KOPT-K1 (cell line): ENCODE measurements at regions not wholly inside any gene's neighbourhood (a gene's known extent, or its start where the extent isn't known, plus 50 kb on each side); places are given as distances from the start of the nearest gene placed in this dataset.

ENCODE experiments used
- H3K27ac ChIP-seq: fragments of 200-600 bp; sonication (generic); 2 replicates; pipeline ENCODE4 v1.5.1; 2016; ENCODE audit warnings: antibody characterized with exemption, mild to moderate bottlenecking, low read depth, low read length; ENCODE audit not compliant: poor library complexity, severe bottlenecking
- H3K36me3 ChIP-seq: fragments of 200-600 bp; sonication (generic); 2 replicates; pipeline ENCODE4 v1.5.1; 2017; ENCODE audit warnings: antibody characterized with exemption, mild to moderate bottlenecking, low read length, moderate library complexity; ENCODE audit not compliant: insufficient read depth
- H3K9me3 ChIP-seq: fragments of 200-600 bp; sonication (generic); 2 replicates; pipeline ENCODE4 v1.5.1; 2017; ENCODE audit warnings: antibody characterized with exemption, low read length, mild to moderate bottlenecking; ENCODE audit not compliant: insufficient read depth, poor library complexity, severe bottlenecking

DNA sequence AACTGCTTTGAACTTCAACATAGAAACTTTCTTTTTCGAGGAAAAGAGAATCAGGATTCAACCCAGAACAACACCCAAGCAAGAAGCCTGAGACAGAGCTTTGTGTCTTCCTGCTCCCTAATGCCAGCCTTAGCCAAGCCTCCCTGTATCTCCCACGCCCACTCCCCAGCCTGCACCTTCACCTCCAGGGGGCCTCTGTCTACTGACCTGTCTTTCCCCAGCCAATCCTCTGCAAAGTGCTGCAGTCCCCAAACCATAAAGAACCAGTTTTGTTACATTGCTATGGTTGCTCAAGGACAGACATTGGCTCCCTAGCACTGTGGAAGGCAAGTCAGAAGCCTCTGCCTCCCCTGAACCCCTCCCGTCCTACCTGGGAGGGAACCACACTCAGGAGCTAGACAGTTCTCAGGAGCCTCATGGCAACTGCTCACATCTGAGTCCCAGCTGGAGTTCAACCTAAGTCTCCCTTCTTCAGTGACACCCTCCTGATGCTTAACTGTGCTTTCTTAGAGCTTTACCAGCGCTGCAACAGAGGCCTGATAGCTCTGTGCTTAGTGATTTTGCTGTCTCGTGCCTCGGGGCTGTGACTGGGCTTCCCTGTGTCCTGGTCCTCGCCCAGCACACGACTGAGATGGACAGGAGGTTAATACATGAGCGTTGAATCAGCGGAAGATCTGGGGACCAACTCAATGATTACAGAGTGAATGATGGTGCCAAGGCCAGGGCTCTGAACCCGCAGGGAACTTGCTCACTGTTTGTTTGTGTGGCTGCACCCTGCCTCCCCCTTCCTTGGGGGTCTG lies 101.5 kb upstream of the DUSP22 start:
- no peak overlapping the region for H3K27ac ChIP-seq
- no peaks in the 10 kb centered on the region for H3K36me3 ChIP-seq
- H3K9me3 ChIP-seq = no peaks in the 10 kb centered on the region

GRCh38 chr6:191487-192312 lies 100.6 kb upstream of the DUSP22 start:
- H3K36me3 ChIP-seq = no peaks in the 10 kb centered on the region
- H3K9me3 ChIP-seq = no peaks in the 10 kb centered on the region
- no peak overlapping the region for H3K27ac ChIP-seq

- no peaks in the 10 kb centered on the region for H3K36me3 ChIP-seq
- no peaks in the 10 kb centered on the region for H3K9me3 ChIP-seq
- H3K27ac ChIP-seq = no peak overlapping the region
These were observed 100.0 kb upstream of the DUSP22 start for GRCh38 chr6:192313-192664.

GRCh38 chr6:193180-193579 lies 99.1 kb upstream of the DUSP22 start:
- no peaks in the 10 kb centered on the region for H3K9me3 ChIP-seq
- H3K36me3 ChIP-seq = no peaks in the 10 kb centered on the region
- no peak overlapping the region for H3K27ac ChIP-seq

- H3K27ac ChIP-seq = no peak overlapping the region
- no peaks in the 10 kb centered on the region for H3K9me3 ChIP-seq
- H3K36me3 ChIP-seq = no peaks in the 10 kb centered on the region
These were observed 98.4 kb upstream of the DUSP22 start for GRCh38 chr6:193773-194310.

DNA sequence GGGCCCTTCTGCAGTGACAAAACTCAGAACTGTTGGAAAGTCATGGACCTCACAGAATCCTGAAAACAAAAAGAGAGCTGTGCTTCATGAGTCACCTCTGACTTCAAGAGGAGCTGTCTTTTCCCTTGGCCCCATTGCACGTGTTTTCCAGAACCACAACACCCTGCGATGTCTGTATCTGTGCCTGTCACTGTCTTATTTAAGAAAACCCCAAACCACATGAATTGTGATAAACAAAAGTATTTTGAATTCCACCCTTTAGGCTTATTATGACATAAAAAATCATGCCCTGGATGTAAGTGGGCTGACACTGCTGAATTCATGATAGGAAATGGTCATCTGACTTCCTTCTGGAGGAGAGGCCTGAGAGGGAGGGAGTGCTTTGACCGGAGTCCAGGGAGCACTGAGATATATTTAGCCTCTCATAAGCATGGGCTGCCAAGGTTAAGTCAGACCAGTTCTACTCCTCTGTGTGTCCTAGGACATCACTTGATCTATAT lies 96.4 kb upstream of the DUSP22 start:
- H3K9me3 ChIP-seq = no peaks in the 10 kb centered on the region
- no peaks in the 10 kb centered on the region for H3K36me3 ChIP-seq

DNA sequence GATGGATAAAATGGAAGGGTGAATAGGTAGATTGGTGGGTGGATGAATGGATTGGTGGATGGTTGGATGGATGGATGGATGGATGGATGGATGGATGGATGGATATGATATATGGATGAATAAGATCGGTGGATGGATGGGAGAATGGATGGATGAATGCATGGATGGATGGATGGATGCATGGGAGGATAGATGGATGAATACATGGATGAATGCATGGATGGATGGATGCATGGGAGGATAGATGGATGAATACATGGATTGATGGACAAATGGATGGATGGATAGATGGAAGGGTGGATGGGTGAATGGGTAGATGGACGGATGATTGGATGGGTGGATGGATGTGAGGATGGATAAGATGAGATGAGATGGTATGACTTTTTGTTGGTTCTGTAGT lies 95.7 kb upstream of the DUSP22 start:
- Histone ChIP-seq H3K27ac (no peak overlapping the region), H3K36me3 (no peaks in the 10 kb centered on the region), H3K9me3 (no peaks in the 10 kb centered on the region)

More for the DNA sequence above, 96.4 kb upstream of the DUSP22 start:
- no peak overlapping the region for H3K27ac ChIP-seq

DNA sequence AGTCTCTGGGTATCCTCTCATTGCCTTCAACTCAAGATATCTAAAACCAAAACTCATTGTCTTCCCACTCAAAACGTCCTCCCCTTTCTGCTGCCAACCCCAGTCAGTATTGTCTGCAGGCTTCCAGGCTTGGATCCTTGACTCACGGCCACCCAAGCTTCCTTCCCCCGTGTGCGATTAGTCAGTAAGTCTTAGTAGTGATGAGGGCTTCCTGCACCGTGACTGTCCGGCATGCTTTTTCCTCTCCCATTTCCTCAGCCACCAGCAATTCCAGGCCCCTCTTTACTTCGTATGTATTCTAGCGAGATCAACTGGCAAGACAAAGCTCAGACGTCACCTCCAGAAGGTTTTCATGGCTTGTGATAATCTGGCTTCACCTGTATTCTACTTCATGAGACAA lies 88.6 kb upstream of the DUSP22 start:
- H3K27ac ChIP-seq = no peak overlapping the region
- no peaks in the 10 kb centered on the region for H3K9me3 ChIP-seq
- no peaks in the 10 kb centered on the region for H3K36me3 ChIP-seq

GRCh38 chr6:206264-206663 lies 86.0 kb upstream of the DUSP22 start:
- Histone ChIP-seq H3K27ac (no peak overlapping the region), H3K9me3 (no peaks in the 10 kb centered on the region), H3K36me3 (no peaks in the 10 kb centered on the region)

GRCh38 chr6:208364-208763 lies 83.9 kb upstream of the DUSP22 start:
- peaks cover 3% of the 10 kb centered on the region for H3K9me3 ChIP-seq
- H3K36me3 ChIP-seq = no peaks in the 10 kb centered on the region
- no peak overlapping the region for H3K27ac ChIP-seq

- Histone ChIP-seq H3K9me3 (peaks cover 9% of the 10 kb centered on the region), H3K36me3 (no peaks in the 10 kb centered on the region), H3K27ac (no peak overlapping the region)
These were observed 83.3 kb upstream of the DUSP22 start for GRCh38 chr6:208938-209337.

- Histone ChIP-seq H3K27ac (no peak overlapping the region), H3K9me3 (peaks cover 15% of the 10 kb centered on the region), H3K36me3 (no peaks in the 10 kb centered on the region)
These were observed 82.7 kb upstream of the DUSP22 start for GRCh38 chr6:209432-210103.

- peaks cover 18% of the 10 kb centered on the region for H3K9me3 ChIP-seq
- no peaks in the 10 kb centered on the region for H3K36me3 ChIP-seq
These were observed 82.2 kb upstream of the DUSP22 start for GRCh38 chr6:210104-210456.

GRCh38 chr6:210778-211374 lies 81.4 kb upstream of the DUSP22 start:
- H3K27ac ChIP-seq = no peak overlapping the region
- H3K36me3 ChIP-seq = no peaks in the 10 kb centered on the region
- peaks cover 18% of the 10 kb centered on the region for H3K9me3 ChIP-seq

More at GRCh38 chr6:210104-210456, 82.2 kb upstream of the DUSP22 start:
- H3K27ac ChIP-seq = no peak overlapping the region
